ENCODE measurements at regions not wholly inside any gene's neighbourhood (a gene's known extent, or its start where the extent isn't known, plus 50 kb on each side); places are given as distances from the start of the nearest gene placed in this dataset.

GRCh38 chr4:15293711-15294110 lies 134.1 kb upstream of the C1QTNF7 start:
- TF ChIP-seq ATF7 (IDR thresholded peaks at IDR 0.05; ENCODE audit: low read depth) = no peak
- no peak for TF ChIP-seq HCFC1 (IDR thresholded peaks at IDR 0.05; ENCODE audit: low read length)
- TF ChIP-seq ATF3 (IDR thresholded peaks at IDR 0.05; ENCODE audit: borderline replicate concordance, extremely low read depth, low read depth, low read length) = no peak
- TF ChIP-seq POLR2AphosphoS5 (IDR thresholded peaks at IDR 0.05; ENCODE audit: low read length) = no peak
- no peak for TF ChIP-seq EP300 (IDR thresholded peaks at IDR 0.05; ENCODE audit: borderline replicate concordance in 1 of 2, control insufficient read depth in 1 of 2, low read depth in 2 of 2, low read length in 2 of 2)
- TF ChIP-seq CREM (IDR thresholded peaks at IDR 0.05; ENCODE audit: low read depth) = no peak
- TF ChIP-seq TAF1 (IDR thresholded peaks at IDR 0.05; ENCODE audit: borderline replicate concordance, low read depth, low read length) = no peak
